ENCODE measurements at regions not wholly inside any gene's neighbourhood (a gene's known extent, or its start where the extent isn't known, plus 50 kb on each side); places are given as distances from the start of the nearest gene placed in this dataset.

- no peak for TF ChIP-seq CTCF (IDR thresholded peaks at IDR 0.05; ENCODE audit: borderline replicate concordance, control extremely low read depth, extremely low read depth, insufficient read depth, missing control alignments)
- DNase-seq (ENCODE audit: low spot score) = no peak
- in situ Hi-C loops (cut with MboI; ENCODE audit: low sequenced_read_pairs, unreplicated experiment) = no loop called here
Measured at GRCh38 chr3:66889750-66890494, 108.2 kb upstream of the KBTBD8 start.

GRCh38 chr3:66898155-66898554, 100.0 kb upstream of the KBTBD8 start:
- in situ Hi-C loops (cut with MboI; ENCODE audit: low sequenced_read_pairs, unreplicated experiment) = no loop called here
- no peak for DNase-seq (ENCODE audit: low spot score)
- TF ChIP-seq CTCF (IDR thresholded peaks at IDR 0.05; ENCODE audit: borderline replicate concordance, control extremely low read depth, extremely low read depth, insufficient read depth, missing control alignments) = no peak

GRCh38 chr3:66904336-66904735, 93.8 kb upstream of the KBTBD8 start:
- TF ChIP-seq CTCF (IDR thresholded peaks at IDR 0.05; ENCODE audit: borderline replicate concordance, control extremely low read depth, extremely low read depth, insufficient read depth, missing control alignments) = no peak
- DNase-seq (ENCODE audit: low spot score) = no peak

GRCh38 chr3:66904831-66905493, 93.1 kb upstream of the KBTBD8 start:
- in situ Hi-C loops (cut with MboI; ENCODE audit: low sequenced_read_pairs, unreplicated experiment) = no loop called here
- no peak for DNase-seq (ENCODE audit: low spot score)
- no peak for TF ChIP-seq CTCF (IDR thresholded peaks at IDR 0.05; ENCODE audit: borderline replicate concordance, control extremely low read depth, extremely low read depth, insufficient read depth, missing control alignments)

More at GRCh38 chr3:66904336-66904735, 93.8 kb upstream of the KBTBD8 start:
- in situ Hi-C loops (cut with MboI; ENCODE audit: low sequenced_read_pairs, unreplicated experiment) = no loop called here

- TF ChIP-seq CTCF (IDR thresholded peaks at IDR 0.05; ENCODE audit: borderline replicate concordance, control extremely low read depth, extremely low read depth, insufficient read depth, missing control alignments) = no peak
- in situ Hi-C loops (cut with MboI; ENCODE audit: low sequenced_read_pairs, unreplicated experiment) = no loop called here
- DNase-seq (ENCODE audit: low spot score) = no peak
Measured at GRCh38 chr3:66907136-66907535, 91.0 kb upstream of the KBTBD8 start.

- no peak for DNase-seq (ENCODE audit: low spot score)
- in situ Hi-C loops (cut with MboI; ENCODE audit: low sequenced_read_pairs, unreplicated experiment) = no loop called here
- no peak for TF ChIP-seq CTCF (IDR thresholded peaks at IDR 0.05; ENCODE audit: borderline replicate concordance, control extremely low read depth, extremely low read depth, insufficient read depth, missing control alignments)
Measured at GRCh38 chr3:66910266-66911055, 87.6 kb upstream of the KBTBD8 start.

All from GM13976 (cell line).